Neural progenitor cell (in vitro differentiated cells): ENCODE measurements at regions not wholly inside any gene's neighbourhood (a gene's known extent, or its start where the extent isn't known, plus 50 kb on each side); places are given as distances from the start of the nearest gene placed in this dataset.
"Not testable (repeated sequence)": the region's sequence is repeated elsewhere in the genome, so short reads cannot be mapped to it uniquely, and the experiment has no call there.

Experiments
- DNase-seq: peaks from one replicate; pipeline ENCODE4 v3.0.0-alpha.2; 2016; ENCODE audit warnings: low spot score
- H2AFZ ChIP-seq: fragments of 200-600 bp; sonication (generic); replicated peaks from 2 replicates; pipeline ENCODE4 v1.6.1; 2016; ENCODE audit warnings: antibody characterized with exemption
- H3F3A ChIP-seq: fragments of 200-600 bp; sonication (generic); 2 replicates; pipeline ENCODE4 v1.6.1; 2016; ENCODE audit warnings: antibody characterized with exemption, low read depth
- H3K27ac ChIP-seq: fragments of 200-600 bp; sonication (generic); 2 replicates; pipeline ENCODE4 v1.5.1; 2016; ENCODE audit warnings: mild to moderate bottlenecking
- H3K27me3 ChIP-seq: fragments of 200-600 bp; sonication (generic); 2 replicates; pipeline ENCODE4 v1.6.1; 2016; ENCODE audit warnings: mild to moderate bottlenecking, moderate library complexity
- H3K36me3 ChIP-seq: fragments of 200-600 bp; sonication (generic); 2 replicates; pipeline ENCODE4 v1.5.1; 2016
- H3K4me1 ChIP-seq: fragments of 200-600 bp; sonication (generic); 2 replicates; pipeline ENCODE4 v1.6.1; 2016; ENCODE audit warnings: mixed run types
- H3K4me2 ChIP-seq: fragments of 200-600 bp; sonication (generic); 2 replicates; pipeline ENCODE4 v1.6.1; 2016
- H3K4me3 ChIP-seq: fragments of 200-600 bp; sonication (generic); 2 replicates; pipeline ENCODE4 v1.5.1; 2016
- H3K79me2 ChIP-seq: fragments of 200-600 bp; sonication (generic); 2 replicates; pipeline ENCODE4 v1.6.1; 2016; ENCODE audit warnings: low read depth
- H3K9ac ChIP-seq: fragments of 200-600 bp; sonication (generic); 2 replicates; pipeline ENCODE4 v1.6.1; 2016
- H3K9me3 ChIP-seq: fragments of 200-600 bp; sonication (generic); 2 replicates; pipeline ENCODE4 v1.5.1; 2016; ENCODE audit warnings: low read depth
- H4K20me1 ChIP-seq: fragments of 200-600 bp; sonication (generic); 2 replicates; pipeline ENCODE4 v1.6.1; 2016; ENCODE audit warnings: low read depth
- H3K27ac Mint-ChIP-seq: 3 replicates; pipeline ENCODE4 v1.8.0; 2021; ENCODE audit warnings: mixed read lengths
- H3K27me3 Mint-ChIP-seq: 2 replicates; pipeline ENCODE4 v1.8.0; 2022; ENCODE audit warnings: low read depth, mild to moderate bottlenecking, inconsistent platforms, moderate library complexity, mixed read lengths; ENCODE audit not compliant: insufficient read depth
- H3K36me3 Mint-ChIP-seq: 3 replicates; pipeline ENCODE4 v1.8.0; 2021; ENCODE audit warnings: mixed read lengths
- H3K4me1 Mint-ChIP-seq: 3 replicates; pipeline ENCODE4 v1.8.0; 2021; ENCODE audit warnings: mixed read lengths
- H3K4me3 Mint-ChIP-seq: 3 replicates; pipeline ENCODE4 v1.8.0; 2021; ENCODE audit warnings: mild to moderate bottlenecking, moderate library complexity, mixed read lengths
- H3K9me3 Mint-ChIP-seq: 3 replicates; pipeline ENCODE4 v1.8.0; 2020; ENCODE audit warnings: mixed read lengths
- EZH2 ChIP-seq: fragments of 200-600 bp; sonication (generic); IDR thresholded peaks from 2 replicates; pipeline ENCODE4 v1.6.1; 2017; ENCODE audit warnings: antibody characterized with exemption, mild to moderate bottlenecking, moderate library complexity
- EZH2phosphoT487 ChIP-seq: fragments of 200-600 bp; sonication (generic); IDR thresholded peaks from 2 replicates; pipeline ENCODE4 v1.6.1; 2017; ENCODE audit warnings: antibody characterized with exemption
- TF ChIP-seq, protein P1 (sequence below): fragments of 200-600 bp; sonication (generic); IDR thresholded peaks from 2 replicates; pipeline ENCODE4 v1.5.1; 2017; ENCODE audit warnings: antibody characterized with exemption, mild to moderate bottlenecking

DNA sequence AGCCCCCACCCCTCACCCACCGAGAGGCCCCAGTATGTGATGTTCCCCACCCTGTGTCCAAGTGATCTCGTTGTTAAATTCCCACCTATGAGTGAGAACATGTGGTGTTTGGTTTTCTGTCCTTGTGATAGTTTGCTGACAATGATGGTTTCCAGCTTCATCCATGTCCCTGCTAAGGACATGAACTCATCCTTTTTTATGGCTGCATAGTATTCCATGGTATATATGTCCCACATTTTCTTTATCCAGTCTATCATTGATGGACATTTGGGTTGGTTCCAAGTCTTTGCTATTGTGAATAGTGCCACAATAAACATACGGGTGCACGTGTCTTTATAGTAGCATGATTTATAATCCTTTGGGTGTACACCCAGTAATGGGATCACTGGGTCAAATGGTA, 79.2 kb downstream of the PXDC1 start:
- not testable (repeated sequence) for H3K27ac ChIP-seq, H4K20me1 ChIP-seq, H3K36me3 ChIP-seq, H3K27me3 Mint-ChIP-seq, DNase-seq, H3K36me3 Mint-ChIP-seq, H3K4me1 ChIP-seq, H3K27me3 ChIP-seq, H3K4me3 Mint-ChIP-seq, H3K9ac ChIP-seq, H3K79me2 ChIP-seq, H3K9me3 ChIP-seq, H3K27ac Mint-ChIP-seq, H3K4me1 Mint-ChIP-seq, H3K4me2 ChIP-seq, H3K4me3 ChIP-seq, H2AFZ ChIP-seq, H3F3A ChIP-seq
- peaks cover 38% of the 10 kb centered on the region for H3K9me3 Mint-ChIP-seq

DNA sequence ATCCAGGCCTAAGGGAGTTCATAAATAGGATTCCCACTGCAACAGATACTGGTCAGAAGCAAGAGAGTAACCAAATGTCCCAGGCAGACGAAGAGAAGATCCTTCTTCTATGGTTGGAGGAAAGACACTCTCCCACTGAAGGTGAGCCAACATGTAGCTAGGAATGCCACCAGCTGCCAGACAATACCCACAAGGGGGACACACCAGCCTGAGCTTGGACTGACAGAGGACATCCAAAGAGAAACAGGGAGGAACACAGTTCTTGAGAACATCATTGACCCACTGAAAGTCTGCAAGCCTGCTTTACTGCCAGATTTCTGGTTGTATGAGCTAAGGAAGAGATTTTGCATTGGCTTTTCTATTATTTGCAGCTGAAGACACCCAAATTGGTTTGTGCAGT, 80.1 kb downstream of the PXDC1 start:
- Histone ChIP-seq H3K79me2 (no peaks in the 10 kb centered on the region), H3K27ac (no peak overlapping the region), H3K4me3 (no peak overlapping the region), H3K9me3 (no peaks in the 10 kb centered on the region), H3K27me3 (no peaks in the 10 kb centered on the region), H4K20me1 (no peaks in the 10 kb centered on the region), H3K9ac (no peak overlapping the region), H3K4me1 (no peaks in the 10 kb centered on the region), H3K4me2 (no peak overlapping the region), H3K36me3 (no peaks in the 10 kb centered on the region), H2AFZ (no peak overlapping the region), H3F3A (no peaks in the 10 kb centered on the region)
- Mint-ChIP-seq H3K27me3 (peaks cover under 1% of the 10 kb centered on the region), H3K27ac (peak overlapping the region; percentile 86), H3K9me3 (peaks cover 36% of the 10 kb centered on the region), H3K36me3 (no peaks in the 10 kb centered on the region), H3K4me1 (no peaks in the 10 kb centered on the region), H3K4me3 (no peak overlapping the region)
- no peak for DNase-seq
- TF ChIP-seq EZH2 (no peak), EZH2phosphoT487 (no peak)
- TF ChIP-seq, protein P1, sequence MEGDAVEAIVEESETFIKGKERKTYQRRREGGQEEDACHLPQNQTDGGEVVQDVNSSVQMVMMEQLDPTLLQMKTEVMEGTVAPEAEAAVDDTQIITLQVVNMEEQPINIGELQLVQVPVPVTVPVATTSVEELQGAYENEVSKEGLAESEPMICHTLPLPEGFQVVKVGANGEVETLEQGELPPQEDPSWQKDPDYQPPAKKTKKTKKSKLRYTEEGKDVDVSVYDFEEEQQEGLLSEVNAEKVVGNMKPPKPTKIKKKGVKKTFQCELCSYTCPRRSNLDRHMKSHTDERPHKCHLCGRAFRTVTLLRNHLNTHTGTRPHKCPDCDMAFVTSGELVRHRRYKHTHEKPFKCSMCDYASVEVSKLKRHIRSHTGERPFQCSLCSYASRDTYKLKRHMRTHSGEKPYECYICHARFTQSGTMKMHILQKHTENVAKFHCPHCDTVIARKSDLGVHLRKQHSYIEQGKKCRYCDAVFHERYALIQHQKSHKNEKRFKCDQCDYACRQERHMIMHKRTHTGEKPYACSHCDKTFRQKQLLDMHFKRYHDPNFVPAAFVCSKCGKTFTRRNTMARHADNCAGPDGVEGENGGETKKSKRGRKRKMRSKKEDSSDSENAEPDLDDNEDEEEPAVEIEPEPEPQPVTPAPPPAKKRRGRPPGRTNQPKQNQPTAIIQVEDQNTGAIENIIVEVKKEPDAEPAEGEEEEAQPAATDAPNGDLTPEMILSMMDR = no peak

DNA sequence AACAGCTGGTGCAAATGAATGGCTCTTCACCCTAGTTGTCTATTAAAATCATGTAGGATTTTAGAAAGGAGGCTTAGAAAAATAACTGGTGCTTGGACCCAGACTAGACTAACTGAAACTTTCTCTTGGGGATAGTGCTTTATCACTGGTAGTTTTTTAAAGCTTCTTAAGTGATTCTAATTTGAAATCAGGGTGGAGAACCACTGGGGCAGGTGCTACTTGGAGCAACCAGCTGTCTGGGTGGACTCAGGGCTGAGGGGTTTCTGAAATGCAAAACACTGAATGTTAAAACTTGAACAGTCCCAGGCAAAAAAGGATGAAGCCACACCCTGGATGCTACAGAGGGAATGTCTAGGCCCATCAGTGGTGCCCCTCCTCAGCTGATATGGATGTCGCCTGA, 81.2 kb downstream of the PXDC1 start:
- no peaks in the 10 kb centered on the region for H3K36me3 ChIP-seq
- H3K4me3 ChIP-seq = no peak overlapping the region
- Mint-ChIP-seq H3K9me3 (peaks cover 34% of the 10 kb centered on the region), H3K4me1 (no peaks in the 10 kb centered on the region), H3K27me3 (no peaks in the 10 kb centered on the region), H3K27ac (no peak overlapping the region), H3K4me3 (no peak overlapping the region), H3K36me3 (no peaks in the 10 kb centered on the region)
- no peak overlapping the region for H2AFZ ChIP-seq
- H3K9ac ChIP-seq = no peak overlapping the region
- peaks cover 5% of the 10 kb centered on the region for H3K4me1 ChIP-seq
- no peaks in the 10 kb centered on the region for H3K79me2 ChIP-seq
- TF ChIP-seq EZH2 = no peak
- TF ChIP-seq EZH2phosphoT487 = no peak
- TF ChIP-seq, protein P1 = no peak
- H3F3A ChIP-seq = no peaks in the 10 kb centered on the region
- DNase-seq = no peak
- no peaks in the 10 kb centered on the region for H3K9me3 ChIP-seq
- no peak overlapping the region for H3K27ac ChIP-seq
- H3K27me3 ChIP-seq = no peaks in the 10 kb centered on the region
- H4K20me1 ChIP-seq = no peaks in the 10 kb centered on the region
- no peak overlapping the region for H3K4me2 ChIP-seq

DNA sequence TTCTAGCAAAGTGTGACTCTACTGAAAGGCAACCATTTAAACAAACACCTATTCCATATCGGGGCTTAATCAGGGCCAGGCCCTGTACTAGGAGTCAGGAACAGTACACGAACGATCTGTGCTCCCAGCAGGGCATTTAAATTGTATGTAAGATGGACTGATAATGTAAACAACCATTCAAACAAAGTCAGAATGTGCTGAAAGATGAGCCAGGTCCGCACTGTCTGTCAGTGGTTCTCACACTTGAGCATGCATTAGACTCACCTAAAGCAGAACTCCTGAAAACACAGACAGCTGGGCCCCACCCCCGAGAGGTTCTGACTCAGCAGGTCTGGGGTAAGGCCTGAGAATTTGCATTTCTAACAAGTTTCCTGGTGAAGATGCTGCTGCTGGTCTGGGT, 81.6 kb downstream of the PXDC1 start:
- Histone ChIP-seq H3K9me3 (no peaks in the 10 kb centered on the region), H3K4me2 (no peak overlapping the region), H3K4me1 (peaks cover 10% of the 10 kb centered on the region), H3K27me3 (no peaks in the 10 kb centered on the region), H3F3A (no peaks in the 10 kb centered on the region), H3K36me3 (no peaks in the 10 kb centered on the region), H3K79me2 (no peaks in the 10 kb centered on the region), H2AFZ (no peak overlapping the region), H3K9ac (no peak overlapping the region), H3K27ac (no peak overlapping the region), H3K4me3 (no peak overlapping the region), H4K20me1 (no peaks in the 10 kb centered on the region)
- H3K4me1 Mint-ChIP-seq = peaks cover 3% of the 10 kb centered on the region
- TF ChIP-seq EZH2phosphoT487 (no peak), EZH2 (no peak)
- TF ChIP-seq, protein P1 = no peak
- peaks cover 29% of the 10 kb centered on the region for H3K9me3 Mint-ChIP-seq
- H3K36me3 Mint-ChIP-seq = no peaks in the 10 kb centered on the region
- H3K4me3 Mint-ChIP-seq = no peak overlapping the region
- no peak overlapping the region for H3K27ac Mint-ChIP-seq
- no peaks in the 10 kb centered on the region for H3K27me3 Mint-ChIP-seq
- no peak for DNase-seq
